ENCODE measurements at regions not wholly inside any gene's neighbourhood (a gene's known extent, or its start where the extent isn't known, plus 50 kb on each side); places are given as distances from the start of the nearest gene placed in this dataset.

DNA sequence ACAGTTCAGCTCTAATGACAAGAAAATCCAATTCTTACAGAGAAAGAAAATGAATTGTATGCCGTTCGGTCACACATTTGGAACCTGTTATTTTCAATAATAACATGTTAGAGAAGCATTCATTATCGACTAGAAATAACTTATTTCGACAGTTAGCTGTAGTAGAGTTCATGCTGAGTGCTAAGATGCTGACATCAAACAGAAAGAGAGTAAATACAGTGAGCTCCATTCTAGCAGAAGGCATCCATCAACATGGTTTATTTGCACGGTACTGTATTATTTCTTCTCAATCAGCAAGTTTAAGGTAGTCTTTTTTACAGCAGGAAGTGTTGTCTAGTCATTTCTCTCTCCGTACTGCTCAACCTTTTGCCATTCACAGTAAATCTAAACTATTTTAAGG, 732.1 kb downstream of the STIM2 start:
- Histone ChIP-seq H3K4me3 (ENCODE audit: insufficient read length, low read depth) (no peak overlapping the region), H3K9ac (ENCODE audit: insufficient read length, low read depth) (no peak overlapping the region), H3K27me3 (ENCODE audit: insufficient read depth, insufficient read length) (no peaks in the 10 kb centered on the region), H3K4me1 (ENCODE audit: insufficient read depth, insufficient read length) (no peaks in the 10 kb centered on the region), H3K36me3 (ENCODE audit: insufficient read depth, insufficient read length, low read length) (no peaks in the 10 kb centered on the region), H3K9me3 (ENCODE audit: insufficient read depth, low read length) (no peaks in the 10 kb centered on the region)
- TF ChIP-seq ZNF274 (IDR thresholded peaks at IDR 0.05; ENCODE audit: low read depth, low read length) (no peak), SUZ12 (IDR thresholded peaks at IDR 0.05; ENCODE audit: extremely low read depth, insufficient read depth, insufficient read length) (no peak), YY1 (IDR thresholded peaks at IDR 0.05; ENCODE audit: insufficient read depth, insufficient read length) (no peak)
- DNase-seq (ENCODE audit: low read depth, low spot score) = no peak

DNA sequence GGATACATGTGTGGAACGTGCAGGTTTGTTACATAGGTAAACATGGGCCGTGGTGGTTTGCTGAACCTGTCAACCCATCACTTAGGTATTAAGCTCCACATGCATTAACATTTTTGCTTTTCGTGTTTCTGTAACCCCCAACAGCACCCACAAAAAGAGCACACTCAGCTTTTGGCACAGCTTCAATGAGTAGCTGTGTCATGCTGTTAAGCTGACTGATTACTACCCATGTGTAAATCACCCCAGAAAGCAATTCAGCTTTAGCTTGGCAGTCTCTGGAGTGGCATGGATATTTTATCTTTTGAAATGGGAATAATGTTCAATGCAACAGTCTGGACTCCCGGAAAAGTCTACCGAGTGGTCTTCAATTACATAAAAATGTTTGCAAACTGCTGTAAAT, 734.3 kb downstream of the STIM2 start:
- no peaks in the 10 kb centered on the region for H3K4me1 ChIP-seq (ENCODE audit: insufficient read depth, insufficient read length)
- H3K4me3 ChIP-seq (ENCODE audit: insufficient read length, low read depth) = no peak overlapping the region
- no peak for DNase-seq (ENCODE audit: low read depth, low spot score)
- TF ChIP-seq SUZ12 (IDR thresholded peaks at IDR 0.05; ENCODE audit: extremely low read depth, insufficient read depth, insufficient read length) (no peak), YY1 (IDR thresholded peaks at IDR 0.05; ENCODE audit: insufficient read depth, insufficient read length) (no peak), ZNF274 (IDR thresholded peaks at IDR 0.05; ENCODE audit: low read depth, low read length) (no peak)
- H3K27me3 ChIP-seq (ENCODE audit: insufficient read depth, insufficient read length) = no peaks in the 10 kb centered on the region
- H3K36me3 ChIP-seq (ENCODE audit: insufficient read depth, insufficient read length, low read length) = no peaks in the 10 kb centered on the region
- no peak overlapping the region for H3K9ac ChIP-seq (ENCODE audit: insufficient read length, low read depth)
- no peaks in the 10 kb centered on the region for H3K9me3 ChIP-seq (ENCODE audit: insufficient read depth, low read length)

DNA sequence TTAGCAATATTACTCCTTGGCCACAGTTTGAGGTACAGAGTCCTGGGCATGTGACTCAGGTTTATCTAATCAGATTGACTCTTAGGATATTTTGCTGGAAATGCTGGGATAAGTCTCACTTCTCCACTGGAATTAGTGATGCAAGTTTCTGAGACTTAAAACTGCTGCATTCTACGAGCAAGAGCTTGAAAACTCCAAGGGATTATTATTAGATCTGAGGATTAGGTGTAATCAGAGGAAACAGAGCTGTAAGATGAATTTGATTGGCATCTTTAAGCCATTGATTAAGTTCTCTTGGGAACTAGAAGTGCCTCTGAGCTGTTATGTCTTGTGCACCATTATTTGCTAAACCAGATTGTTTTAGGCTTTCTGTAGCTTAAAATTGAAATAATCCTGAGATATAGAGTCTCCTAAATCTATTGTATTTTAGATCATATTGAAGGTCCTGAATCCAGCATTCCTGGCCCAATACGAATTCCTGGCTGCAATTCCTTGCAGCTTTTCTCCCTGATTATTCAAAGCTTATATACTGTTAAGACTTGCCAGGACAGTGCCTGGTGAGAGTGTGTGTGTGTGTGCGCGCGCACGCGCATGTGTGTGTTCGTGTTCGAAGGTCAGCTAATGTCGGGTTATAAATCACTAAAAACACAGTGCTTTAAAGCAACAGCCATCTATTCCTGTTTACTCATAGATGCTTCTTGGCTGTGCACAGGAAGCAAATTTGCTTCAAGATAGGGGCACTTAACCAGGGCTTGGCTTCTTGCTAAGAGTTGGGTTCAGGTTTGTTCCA, 735.1 kb downstream of the STIM2 start:
- Histone ChIP-seq H3K36me3 (ENCODE audit: insufficient read depth, insufficient read length, low read length) (no peaks in the 10 kb centered on the region), H3K9me3 (ENCODE audit: insufficient read depth, low read length) (no peaks in the 10 kb centered on the region), H3K4me1 (ENCODE audit: insufficient read depth, insufficient read length) (no peaks in the 10 kb centered on the region), H3K9ac (ENCODE audit: insufficient read length, low read depth) (no peak overlapping the region), H3K27me3 (ENCODE audit: insufficient read depth, insufficient read length) (no peaks in the 10 kb centered on the region), H3K4me3 (ENCODE audit: insufficient read length, low read depth) (no peak overlapping the region)
- TF ChIP-seq SUZ12 (IDR thresholded peaks at IDR 0.05; ENCODE audit: extremely low read depth, insufficient read depth, insufficient read length) (no peak), ZNF274 (IDR thresholded peaks at IDR 0.05; ENCODE audit: low read depth, low read length) (no peak), YY1 (IDR thresholded peaks at IDR 0.05; ENCODE audit: insufficient read depth, insufficient read length) (no peak)
- DNase-seq (ENCODE audit: low read depth, low spot score) = no peak

DNA sequence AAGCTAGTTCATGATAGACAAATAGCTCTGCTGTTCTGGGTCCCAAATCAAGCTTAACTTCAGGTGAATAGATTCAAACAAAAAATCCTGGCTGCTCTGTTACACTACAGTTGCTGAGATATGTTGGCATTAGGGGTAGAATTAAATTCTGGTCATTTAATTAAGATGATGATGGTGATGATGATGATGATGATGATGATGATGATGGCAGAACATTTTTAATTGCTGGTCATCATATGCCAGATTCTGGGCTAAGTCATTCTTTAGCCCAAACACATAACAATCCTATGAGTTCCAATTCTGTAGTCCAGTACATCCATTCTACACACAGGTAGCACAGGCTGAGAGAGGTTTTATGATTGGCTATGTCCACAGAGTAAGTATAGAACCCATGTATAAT, 741.5 kb downstream of the STIM2 start:
- Histone ChIP-seq H3K36me3 (ENCODE audit: insufficient read depth, insufficient read length, low read length) (no peaks in the 10 kb centered on the region), H3K9me3 (ENCODE audit: insufficient read depth, low read length) (peaks cover 4% of the 10 kb centered on the region; the same call in 1 of the 2 replicates), H3K27me3 (ENCODE audit: insufficient read depth, insufficient read length) (no peaks in the 10 kb centered on the region), H3K9ac (ENCODE audit: insufficient read length, low read depth) (no peak overlapping the region), H3K4me1 (ENCODE audit: insufficient read depth, insufficient read length) (no peaks in the 10 kb centered on the region), H3K4me3 (ENCODE audit: insufficient read length, low read depth) (no peak overlapping the region)
- TF ChIP-seq SUZ12 (IDR thresholded peaks at IDR 0.05; ENCODE audit: extremely low read depth, insufficient read depth, insufficient read length) (no peak), YY1 (IDR thresholded peaks at IDR 0.05; ENCODE audit: insufficient read depth, insufficient read length) (no peak), ZNF274 (IDR thresholded peaks at IDR 0.05; ENCODE audit: low read depth, low read length) (no peak)
- no peak for DNase-seq (ENCODE audit: low read depth, low spot score)

DNA sequence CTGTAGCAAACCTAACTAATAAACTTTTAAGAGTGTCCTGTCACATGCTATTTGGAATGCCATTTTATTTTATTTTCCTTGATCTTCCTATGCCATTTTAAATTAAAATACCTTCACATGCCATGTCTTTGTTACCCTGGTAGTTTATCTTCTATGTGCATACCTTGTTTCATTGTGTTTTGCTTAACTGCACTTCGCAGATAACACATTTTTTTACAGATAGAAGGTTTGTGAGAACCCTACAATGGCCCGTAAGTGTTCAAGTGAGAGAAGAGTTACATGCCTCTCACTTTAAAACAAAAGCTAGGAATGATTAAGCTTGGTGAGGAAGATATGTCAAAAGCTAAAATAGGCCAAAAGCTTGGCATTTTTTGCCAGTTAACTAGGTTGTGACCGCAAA, 744.1 kb downstream of the STIM2 start:
- no peaks in the 10 kb centered on the region for H3K36me3 ChIP-seq (ENCODE audit: insufficient read depth, insufficient read length, low read length)

DNA sequence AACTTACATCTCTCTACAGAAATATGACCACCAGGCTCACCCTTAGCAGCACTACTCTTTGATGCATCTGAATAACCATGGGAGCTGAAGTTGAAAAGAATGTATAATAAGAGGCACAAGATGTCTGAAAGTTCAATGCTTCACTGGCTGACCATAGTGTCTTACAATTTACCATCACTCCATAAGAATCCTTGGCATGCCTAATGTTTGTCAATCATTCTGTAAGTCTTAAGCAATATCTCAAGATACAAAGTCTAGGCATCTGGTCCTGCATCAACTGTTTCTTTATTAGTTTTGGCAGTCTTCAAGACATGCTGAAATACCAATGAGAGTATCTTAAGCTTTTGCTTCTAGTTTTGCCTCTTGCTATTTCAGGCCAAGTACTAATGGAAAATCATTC, 755.5 kb downstream of the STIM2 start:
- DNase-seq (ENCODE audit: low read depth, low spot score) = no peak
- no peak for TF ChIP-seq YY1 (IDR thresholded peaks at IDR 0.05; ENCODE audit: insufficient read depth, insufficient read length)
- TF ChIP-seq SUZ12 (IDR thresholded peaks at IDR 0.05; ENCODE audit: extremely low read depth, insufficient read depth, insufficient read length) = no peak
- no peak for TF ChIP-seq ZNF274 (IDR thresholded peaks at IDR 0.05; ENCODE audit: low read depth, low read length)
- no peak overlapping the region for H3K9ac ChIP-seq (ENCODE audit: insufficient read length, low read depth)
- H3K4me1 ChIP-seq (ENCODE audit: insufficient read depth, insufficient read length) = no peaks in the 10 kb centered on the region
- H3K36me3 ChIP-seq (ENCODE audit: insufficient read depth, insufficient read length, low read length) = no peaks in the 10 kb centered on the region
- no peak overlapping the region for H3K4me3 ChIP-seq (ENCODE audit: insufficient read length, low read depth)
- H3K27me3 ChIP-seq (ENCODE audit: insufficient read depth, insufficient read length) = no peaks in the 10 kb centered on the region
- no peaks in the 10 kb centered on the region for H3K9me3 ChIP-seq (ENCODE audit: insufficient read depth, low read length)

More for the DNA sequence above, 744.1 kb downstream of the STIM2 start:
- TF ChIP-seq ZNF274 (IDR thresholded peaks at IDR 0.05; ENCODE audit: low read depth, low read length) (no peak), YY1 (IDR thresholded peaks at IDR 0.05; ENCODE audit: insufficient read depth, insufficient read length) (no peak), SUZ12 (IDR thresholded peaks at IDR 0.05; ENCODE audit: extremely low read depth, insufficient read depth, insufficient read length) (no peak)
- H3K4me3 ChIP-seq (ENCODE audit: insufficient read length, low read depth) = no peak overlapping the region
- H3K9me3 ChIP-seq (ENCODE audit: insufficient read depth, low read length) = peaks cover 4% of the 10 kb centered on the region; the same call in 1 of the 2 replicates
- no peak for DNase-seq (ENCODE audit: low read depth, low spot score)
- H3K9ac ChIP-seq (ENCODE audit: insufficient read length, low read depth) = no peak overlapping the region
- H3K4me1 ChIP-seq (ENCODE audit: insufficient read depth, insufficient read length) = no peaks in the 10 kb centered on the region
- H3K27me3 ChIP-seq (ENCODE audit: insufficient read depth, insufficient read length) = no peaks in the 10 kb centered on the region

DNA sequence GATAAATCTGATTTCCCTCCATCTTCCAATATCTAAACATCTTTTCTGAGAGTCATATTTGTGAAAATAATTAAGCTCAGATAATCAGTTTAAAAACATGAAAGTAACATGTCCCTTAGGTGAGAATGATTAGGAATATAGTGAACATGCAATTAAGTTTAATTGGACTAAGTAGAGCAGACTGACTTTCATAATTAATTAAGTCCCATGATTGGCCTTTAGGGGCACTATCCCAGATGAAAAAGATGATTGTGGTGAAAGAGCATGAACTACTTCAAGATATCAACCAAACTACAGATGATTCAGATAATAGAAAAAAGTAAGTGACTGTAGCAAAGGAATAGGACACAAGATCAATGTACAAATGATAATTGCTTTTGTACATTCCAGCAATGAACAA, 758.8 kb downstream of the STIM2 start:
- Histone ChIP-seq H3K9me3 (ENCODE audit: insufficient read depth, low read length) (no peaks in the 10 kb centered on the region), H3K4me1 (ENCODE audit: insufficient read depth, insufficient read length) (no peaks in the 10 kb centered on the region), H3K4me3 (ENCODE audit: insufficient read length, low read depth) (no peak overlapping the region), H3K36me3 (ENCODE audit: insufficient read depth, insufficient read length, low read length) (no peaks in the 10 kb centered on the region), H3K27me3 (ENCODE audit: insufficient read depth, insufficient read length) (no peaks in the 10 kb centered on the region), H3K9ac (ENCODE audit: insufficient read length, low read depth) (no peak overlapping the region)
- no peak for DNase-seq (ENCODE audit: low read depth, low spot score)
- TF ChIP-seq YY1 (IDR thresholded peaks at IDR 0.05; ENCODE audit: insufficient read depth, insufficient read length) (no peak), ZNF274 (IDR thresholded peaks at IDR 0.05; ENCODE audit: low read depth, low read length) (no peak), SUZ12 (IDR thresholded peaks at IDR 0.05; ENCODE audit: extremely low read depth, insufficient read depth, insufficient read length) (no peak)

Data from NT2/D1 (cell line).